ENCODE measurements at regions not wholly inside any gene's neighbourhood (a gene's known extent, or its start where the extent isn't known, plus 50 kb on each side); places are given as distances from the start of the nearest gene placed in this dataset.

DNA sequence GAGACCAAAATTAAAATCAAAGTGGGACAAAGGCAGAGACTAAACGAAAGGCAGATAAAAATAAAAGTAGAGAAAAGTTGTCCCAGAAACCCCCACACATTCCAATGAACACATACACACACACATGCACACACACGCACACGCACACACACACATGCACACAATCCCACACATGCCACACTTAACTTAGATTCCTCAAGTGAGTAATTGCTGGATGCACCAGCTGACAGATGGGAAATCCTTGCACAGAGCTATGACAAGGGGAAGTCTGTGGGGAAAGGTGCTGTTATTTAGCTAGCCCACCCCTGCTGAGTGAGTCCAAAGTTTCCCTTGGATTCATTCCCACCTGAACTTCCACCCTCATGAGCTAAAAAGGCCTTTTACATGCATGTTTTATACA, 233.9 kb downstream of the RAB28 start:
- TF ChIP-seq, protein P1, sequence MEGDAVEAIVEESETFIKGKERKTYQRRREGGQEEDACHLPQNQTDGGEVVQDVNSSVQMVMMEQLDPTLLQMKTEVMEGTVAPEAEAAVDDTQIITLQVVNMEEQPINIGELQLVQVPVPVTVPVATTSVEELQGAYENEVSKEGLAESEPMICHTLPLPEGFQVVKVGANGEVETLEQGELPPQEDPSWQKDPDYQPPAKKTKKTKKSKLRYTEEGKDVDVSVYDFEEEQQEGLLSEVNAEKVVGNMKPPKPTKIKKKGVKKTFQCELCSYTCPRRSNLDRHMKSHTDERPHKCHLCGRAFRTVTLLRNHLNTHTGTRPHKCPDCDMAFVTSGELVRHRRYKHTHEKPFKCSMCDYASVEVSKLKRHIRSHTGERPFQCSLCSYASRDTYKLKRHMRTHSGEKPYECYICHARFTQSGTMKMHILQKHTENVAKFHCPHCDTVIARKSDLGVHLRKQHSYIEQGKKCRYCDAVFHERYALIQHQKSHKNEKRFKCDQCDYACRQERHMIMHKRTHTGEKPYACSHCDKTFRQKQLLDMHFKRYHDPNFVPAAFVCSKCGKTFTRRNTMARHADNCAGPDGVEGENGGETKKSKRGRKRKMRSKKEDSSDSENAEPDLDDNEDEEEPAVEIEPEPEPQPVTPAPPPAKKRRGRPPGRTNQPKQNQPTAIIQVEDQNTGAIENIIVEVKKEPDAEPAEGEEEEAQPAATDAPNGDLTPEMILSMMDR (optimal IDR thresholded peaks at IDR 0.05 in 1 of 3, IDR thresholded peaks at IDR 0.05 in 1 of 3, conservative IDR thresholded peaks at IDR 0.05 in 1 of 3; ENCODE audit: extremely low read depth in 1 of 3, insufficient read depth in 2 of 3, low read length in 3 of 3): no peak
- TF ChIP-seq EZH2 (IDR thresholded peaks at IDR 0.05; ENCODE audit: low read length): no peak
- DNase-seq (ENCODE audit: low read depth, low spot score): no peak
- Histone ChIP-seq H3K27ac (ENCODE audit: control insufficient read depth, insufficient read depth, low read length) (no peak overlapping the region), H3K36me3 (ENCODE audit: control insufficient read depth in 2 of 2, extremely low read depth in 1 of 2, insufficient read depth in 2 of 2, low read length in 2 of 2) (no peaks in the 10 kb centered on the region), H4K20me1 (ENCODE audit: control insufficient read depth, extremely low read depth, insufficient read depth, low read length) (no peaks in the 10 kb centered on the region), H3K4me3 (ENCODE audit: control insufficient read depth in 2 of 3, extremely low read depth in 1 of 3, insufficient read depth in 2 of 3, low read depth in 1 of 3, low read length in 3 of 3) (no peak overlapping the region), H3K79me2 (ENCODE audit: control insufficient read depth, insufficient read depth, low read length) (no peaks in the 10 kb centered on the region), H3K9ac (ENCODE audit: control insufficient read depth, extremely low read depth, insufficient read depth, low read length) (no peak overlapping the region), H3K9me3 (ENCODE audit: control insufficient read depth, low read depth, low read length) (no peaks in the 10 kb centered on the region), H3K9me1 (ENCODE audit: control insufficient read depth, extremely low read depth, insufficient read depth, low read length) (no peaks in the 10 kb centered on the region), H3K27me3 (ENCODE audit: control insufficient read depth, extremely low read depth, insufficient read depth, low read length) (no peaks in the 10 kb centered on the region), H3K4me2 (ENCODE audit: control insufficient read depth, extremely low read depth, insufficient read depth, low read depth, low read length) (no peak overlapping the region), H2AFZ (ENCODE audit: control insufficient read depth, low read length) (no peak overlapping the region), H3K4me1 (ENCODE audit: control insufficient read depth, extremely low read depth, insufficient read depth, low read length) (no peaks in the 10 kb centered on the region)
- dilution Hi-C loops (cut with MboI; ENCODE audit: extremely low pct_ligation_motif_present, low sequenced_read_pairs): no loop called here
- FAIRE-seq: no peak

DNA sequence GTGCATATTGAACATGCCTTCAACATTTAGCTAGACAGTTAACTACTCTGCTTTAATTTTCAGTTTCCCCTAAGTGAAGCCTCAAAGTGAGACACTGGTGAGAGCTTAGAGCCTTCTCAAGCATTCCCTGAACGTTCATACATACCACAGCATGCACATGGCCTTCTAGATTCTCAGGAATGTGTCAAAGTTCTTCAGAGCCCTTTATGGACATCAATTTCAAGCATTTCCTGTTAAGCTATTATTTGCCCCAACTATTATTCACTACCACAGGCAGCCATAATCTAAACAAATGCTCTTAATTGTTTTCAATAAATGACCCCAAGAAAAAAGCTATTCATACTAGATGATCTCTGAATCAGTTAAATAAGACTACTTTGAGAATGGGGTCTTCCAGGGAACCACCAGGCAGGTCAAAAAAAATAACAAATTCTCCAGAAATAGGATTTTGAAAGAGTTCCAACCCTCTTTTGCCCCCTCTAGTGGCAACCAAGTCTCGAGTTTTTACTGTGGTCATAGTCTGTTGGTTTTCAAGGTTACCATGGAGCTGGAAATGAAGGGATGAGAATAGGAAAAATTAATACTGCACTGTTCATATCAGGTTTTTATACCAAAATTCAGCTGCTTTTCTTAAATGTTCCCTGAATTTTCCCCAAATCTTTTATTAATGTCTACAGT, 235.4 kb downstream of the RAB28 start:
- no peak overlapping the region for H3K4me2 ChIP-seq (ENCODE audit: control insufficient read depth, extremely low read depth, insufficient read depth, low read depth, low read length)
- H3K9ac ChIP-seq (ENCODE audit: control insufficient read depth, extremely low read depth, insufficient read depth, low read length): no peak overlapping the region
- no peaks in the 10 kb centered on the region for H3K79me2 ChIP-seq (ENCODE audit: control insufficient read depth, insufficient read depth, low read length)
- TF ChIP-seq, protein P1 (optimal IDR thresholded peaks at IDR 0.05 in 1 of 3, IDR thresholded peaks at IDR 0.05 in 1 of 3, conservative IDR thresholded peaks at IDR 0.05 in 1 of 3; ENCODE audit: extremely low read depth in 1 of 3, insufficient read depth in 2 of 3, low read length in 3 of 3): peak in 2 of 3 experiments; percentile 12 to 18
- no peak for TF ChIP-seq EZH2 (IDR thresholded peaks at IDR 0.05; ENCODE audit: low read length)
- FAIRE-seq (no peak), DNase-seq (ENCODE audit: low read depth, low spot score) (no peak)
- no peaks in the 10 kb centered on the region for H3K4me1 ChIP-seq (ENCODE audit: control insufficient read depth, extremely low read depth, insufficient read depth, low read length)
- H3K36me3 ChIP-seq (ENCODE audit: control insufficient read depth in 2 of 2, extremely low read depth in 1 of 2, insufficient read depth in 2 of 2, low read length in 2 of 2): no peaks in the 10 kb centered on the region
- no peaks in the 10 kb centered on the region for H3K9me3 ChIP-seq (ENCODE audit: control insufficient read depth, low read depth, low read length)
- no peak overlapping the region for H3K27ac ChIP-seq (ENCODE audit: control insufficient read depth, insufficient read depth, low read length)
- no peaks in the 10 kb centered on the region for H3K27me3 ChIP-seq (ENCODE audit: control insufficient read depth, extremely low read depth, insufficient read depth, low read length)
- no peak overlapping the region for H3K4me3 ChIP-seq (ENCODE audit: control insufficient read depth in 2 of 3, extremely low read depth in 1 of 3, insufficient read depth in 2 of 3, low read depth in 1 of 3, low read length in 3 of 3)
- no peak overlapping the region for H2AFZ ChIP-seq (ENCODE audit: control insufficient read depth, low read length)
- no peaks in the 10 kb centered on the region for H4K20me1 ChIP-seq (ENCODE audit: control insufficient read depth, extremely low read depth, insufficient read depth, low read length)
- dilution Hi-C loops (cut with MboI; ENCODE audit: extremely low pct_ligation_motif_present, low sequenced_read_pairs): no loop called here
- no peaks in the 10 kb centered on the region for H3K9me1 ChIP-seq (ENCODE audit: control insufficient read depth, extremely low read depth, insufficient read depth, low read length)

Data from keratinocyte (primary cell).